ENCODE measurements at regions not wholly inside any gene's neighbourhood (a gene's known extent, or its start where the extent isn't known, plus 50 kb on each side); places are given as distances from the start of the nearest gene placed in this dataset.

DNA sequence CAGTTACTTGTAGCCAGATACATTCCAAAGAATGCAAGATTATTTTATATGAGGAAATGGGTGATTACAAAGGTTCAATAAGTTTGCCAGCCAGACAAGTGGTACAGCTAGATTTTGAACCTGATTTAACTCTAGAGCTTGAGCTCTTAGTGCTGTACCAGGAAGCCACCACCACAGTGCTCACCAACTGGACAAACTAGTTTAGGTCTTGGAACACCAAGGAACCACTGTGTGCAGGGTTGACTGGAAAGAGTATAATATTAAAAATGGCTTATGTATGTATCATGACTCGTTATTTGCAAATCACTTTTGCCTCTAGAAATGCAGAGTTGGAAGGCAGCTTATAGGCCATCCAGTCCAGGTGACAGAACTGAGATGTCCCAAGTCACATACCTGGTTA is 177.2 kb downstream of the TXNL1 start:
- no peak for TF ChIP-seq CTCF (conservative IDR thresholded peaks at IDR 0.05 in 1 of 2, IDR thresholded peaks at IDR 0.05 in 1 of 2; ENCODE audit: low read depth in 1 of 2, low read length in 2 of 2)
- TF ChIP-seq EZH2 (IDR thresholded peaks at IDR 0.05; ENCODE audit: low read length, missing control alignments): no peak

All from fibroblast of lung (primary cell).